ENCODE measurements at regions not wholly inside any gene's neighbourhood (a gene's known extent, or its start where the extent isn't known, plus 50 kb on each side); places are given as distances from the start of the nearest gene placed in this dataset.

DNA sequence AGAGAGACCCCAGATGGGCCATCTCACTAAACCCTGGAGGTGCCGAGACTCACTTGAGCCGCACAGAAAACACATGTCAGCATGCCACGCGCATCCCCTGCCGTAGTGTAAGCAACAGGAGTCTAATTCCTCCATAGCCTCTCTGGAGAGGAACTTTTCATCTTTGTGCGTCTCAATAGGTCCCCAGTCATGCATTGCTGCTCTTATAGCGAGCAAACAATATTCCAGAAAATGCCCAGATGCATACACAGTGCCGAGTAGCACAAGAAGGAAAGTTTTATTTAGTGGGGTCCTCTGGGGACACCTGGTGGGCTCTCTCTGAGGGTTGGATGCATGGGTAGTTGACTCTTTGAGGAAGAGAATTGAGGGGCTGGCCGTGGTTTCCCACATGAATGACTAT is 97.9 kb upstream of the DAP start:
- Histone ChIP-seq H3K27me3 (ENCODE audit: control insufficient read depth, insufficient read depth, low read length) (no peaks in the 10 kb centered on the region), H3K4me1 (ENCODE audit: control insufficient read depth, extremely low read depth, insufficient read depth, low read length) (peaks cover 6% of the 10 kb centered on the region), H2AFZ (ENCODE audit: low read length) (no peak overlapping the region), H3K36me3 (ENCODE audit: control insufficient read depth, insufficient read depth, low read length) (no peaks in the 10 kb centered on the region), H3K4me3 (replicated peaks in 1 of 4; ENCODE audit: control extremely low read depth in 1 of 4, insufficient read depth in 1 of 4, low read depth in 3 of 4, low read length in 4 of 4) (no peak overlapping the region), H3K9ac (ENCODE audit: insufficient read depth, low read length) (no peak overlapping the region), H3K27ac (ENCODE audit: insufficient read depth, low read length) (no peak overlapping the region), H3K4me2 (ENCODE audit: extremely low read depth, insufficient read depth, low read length) (no peak overlapping the region), H3K9me3 (ENCODE audit: control insufficient read depth, insufficient read depth, low read depth, low read length) (no peaks in the 10 kb centered on the region), H4K20me1 (ENCODE audit: control insufficient read depth, extremely low read depth, insufficient read depth, low read length) (no peaks in the 10 kb centered on the region), H3K79me2 (ENCODE audit: control insufficient read depth, insufficient read depth, low read length) (no peaks in the 10 kb centered on the region)
- no peak for DNase-seq (ENCODE audit: low read depth in 2 of 2)
- TF ChIP-seq EZH2 (IDR thresholded peaks at IDR 0.05; ENCODE audit: low read length, missing control alignments): no peak
- TF ChIP-seq, protein P1, sequence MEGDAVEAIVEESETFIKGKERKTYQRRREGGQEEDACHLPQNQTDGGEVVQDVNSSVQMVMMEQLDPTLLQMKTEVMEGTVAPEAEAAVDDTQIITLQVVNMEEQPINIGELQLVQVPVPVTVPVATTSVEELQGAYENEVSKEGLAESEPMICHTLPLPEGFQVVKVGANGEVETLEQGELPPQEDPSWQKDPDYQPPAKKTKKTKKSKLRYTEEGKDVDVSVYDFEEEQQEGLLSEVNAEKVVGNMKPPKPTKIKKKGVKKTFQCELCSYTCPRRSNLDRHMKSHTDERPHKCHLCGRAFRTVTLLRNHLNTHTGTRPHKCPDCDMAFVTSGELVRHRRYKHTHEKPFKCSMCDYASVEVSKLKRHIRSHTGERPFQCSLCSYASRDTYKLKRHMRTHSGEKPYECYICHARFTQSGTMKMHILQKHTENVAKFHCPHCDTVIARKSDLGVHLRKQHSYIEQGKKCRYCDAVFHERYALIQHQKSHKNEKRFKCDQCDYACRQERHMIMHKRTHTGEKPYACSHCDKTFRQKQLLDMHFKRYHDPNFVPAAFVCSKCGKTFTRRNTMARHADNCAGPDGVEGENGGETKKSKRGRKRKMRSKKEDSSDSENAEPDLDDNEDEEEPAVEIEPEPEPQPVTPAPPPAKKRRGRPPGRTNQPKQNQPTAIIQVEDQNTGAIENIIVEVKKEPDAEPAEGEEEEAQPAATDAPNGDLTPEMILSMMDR (conservative IDR thresholded peaks at IDR 0.05 in 1 of 2, IDR thresholded peaks at IDR 0.05 in 1 of 2; ENCODE audit: low read depth in 1 of 2, low read length in 2 of 2): no peak

DNA sequence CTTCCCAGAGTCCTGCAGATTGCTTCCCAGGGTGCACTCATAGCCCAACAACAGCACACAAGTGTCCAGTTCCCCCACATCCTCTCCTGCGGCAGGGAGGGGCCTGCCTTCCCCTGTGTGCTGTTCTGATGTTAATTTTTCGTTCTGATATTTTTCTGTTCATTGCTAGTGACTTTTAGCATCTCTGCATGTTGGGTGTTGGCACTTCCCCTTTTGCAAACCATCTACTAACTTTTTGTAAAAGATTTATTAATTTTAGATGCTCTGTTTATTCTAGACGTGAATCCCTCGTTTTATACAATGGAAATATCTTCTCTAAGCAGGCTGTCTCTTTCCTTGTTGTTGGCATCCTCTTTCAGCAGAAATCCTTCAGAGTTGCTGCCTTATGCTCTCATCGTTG is 97.3 kb upstream of the DAP start:
- H3K27me3 ChIP-seq (ENCODE audit: control insufficient read depth, insufficient read depth, low read length): no peaks in the 10 kb centered on the region
- no peak overlapping the region for H3K27ac ChIP-seq (ENCODE audit: insufficient read depth, low read length)
- no peaks in the 10 kb centered on the region for H3K79me2 ChIP-seq (ENCODE audit: control insufficient read depth, insufficient read depth, low read length)
- H3K9ac ChIP-seq (ENCODE audit: insufficient read depth, low read length): no peak overlapping the region
- H3K9me3 ChIP-seq (ENCODE audit: control insufficient read depth, insufficient read depth, low read depth, low read length): no peaks in the 10 kb centered on the region
- H2AFZ ChIP-seq (ENCODE audit: low read length): no peak overlapping the region
- no peak overlapping the region for H3K4me2 ChIP-seq (ENCODE audit: extremely low read depth, insufficient read depth, low read length)
- no peaks in the 10 kb centered on the region for H3K36me3 ChIP-seq (ENCODE audit: control insufficient read depth, insufficient read depth, low read length)
- H3K4me3 ChIP-seq (replicated peaks in 1 of 4; ENCODE audit: control extremely low read depth in 1 of 4, insufficient read depth in 1 of 4, low read depth in 3 of 4, low read length in 4 of 4): no peak overlapping the region
- peaks cover 6% of the 10 kb centered on the region for H3K4me1 ChIP-seq (ENCODE audit: control insufficient read depth, extremely low read depth, insufficient read depth, low read length)
- no peak for DNase-seq (ENCODE audit: low read depth in 2 of 2)
- TF ChIP-seq, protein P1 (conservative IDR thresholded peaks at IDR 0.05 in 1 of 2, IDR thresholded peaks at IDR 0.05 in 1 of 2; ENCODE audit: low read depth in 1 of 2, low read length in 2 of 2): no peak
- no peak for TF ChIP-seq EZH2 (IDR thresholded peaks at IDR 0.05; ENCODE audit: low read length, missing control alignments)
- H4K20me1 ChIP-seq (ENCODE audit: control insufficient read depth, extremely low read depth, insufficient read depth, low read length): no peaks in the 10 kb centered on the region

DNA sequence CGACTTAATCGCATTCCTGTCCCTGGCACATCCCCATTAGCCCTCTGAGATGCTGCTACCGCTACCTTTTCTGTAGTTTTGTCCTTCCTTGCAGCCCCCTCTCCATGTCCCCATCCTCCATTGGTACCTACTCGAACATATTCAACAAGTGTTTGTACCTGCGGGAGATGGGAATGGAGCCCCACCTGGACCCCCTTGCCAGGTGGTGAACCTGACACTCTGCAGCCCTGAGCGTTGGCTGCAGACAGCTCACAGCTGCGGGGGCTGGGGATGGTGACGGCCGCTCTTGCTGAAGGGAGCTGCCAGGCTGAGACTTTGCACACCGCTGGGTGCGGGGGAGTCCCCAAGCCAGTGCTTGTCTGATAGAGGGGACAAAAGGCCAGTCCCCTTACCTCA is 96.3 kb upstream of the DAP start:
- Histone ChIP-seq H3K4me3 (replicated peaks in 1 of 4; ENCODE audit: control extremely low read depth in 1 of 4, insufficient read depth in 1 of 4, low read depth in 3 of 4, low read length in 4 of 4) (peak overlapping the region in 2 of 4 experiments; percentile 9 to 18), H3K27ac (ENCODE audit: insufficient read depth, low read length) (no peak overlapping the region), H3K9me3 (ENCODE audit: control insufficient read depth, insufficient read depth, low read depth, low read length) (no peaks in the 10 kb centered on the region), H3K4me1 (ENCODE audit: control insufficient read depth, extremely low read depth, insufficient read depth, low read length) (peaks cover 6% of the 10 kb centered on the region), H3K79me2 (ENCODE audit: control insufficient read depth, insufficient read depth, low read length) (no peaks in the 10 kb centered on the region), H4K20me1 (ENCODE audit: control insufficient read depth, extremely low read depth, insufficient read depth, low read length) (no peaks in the 10 kb centered on the region), H3K27me3 (ENCODE audit: control insufficient read depth, insufficient read depth, low read length) (no peaks in the 10 kb centered on the region), H3K36me3 (ENCODE audit: control insufficient read depth, insufficient read depth, low read length) (no peaks in the 10 kb centered on the region), H3K4me2 (ENCODE audit: extremely low read depth, insufficient read depth, low read length) (peak overlapping the region; percentile 73), H2AFZ (ENCODE audit: low read length) (peak overlapping the region; percentile 71), H3K9ac (ENCODE audit: insufficient read depth, low read length) (no peak overlapping the region)
- no peak for DNase-seq (ENCODE audit: low read depth in 2 of 2)
- no peak for TF ChIP-seq EZH2 (IDR thresholded peaks at IDR 0.05; ENCODE audit: low read length, missing control alignments)
- TF ChIP-seq, protein P1 (conservative IDR thresholded peaks at IDR 0.05 in 1 of 2, IDR thresholded peaks at IDR 0.05 in 1 of 2; ENCODE audit: low read depth in 1 of 2, low read length in 2 of 2): no peak
